ENCODE measurements at regions not wholly inside any gene's neighbourhood (a gene's known extent, or its start where the extent isn't known, plus 50 kb on each side); places are given as distances from the start of the nearest gene placed in this dataset. TPM values are rescaled to one million over a fixed set of nuclear protein-coding genes. Genes with fewer than 3 reads are reported as not detected.

DNA sequence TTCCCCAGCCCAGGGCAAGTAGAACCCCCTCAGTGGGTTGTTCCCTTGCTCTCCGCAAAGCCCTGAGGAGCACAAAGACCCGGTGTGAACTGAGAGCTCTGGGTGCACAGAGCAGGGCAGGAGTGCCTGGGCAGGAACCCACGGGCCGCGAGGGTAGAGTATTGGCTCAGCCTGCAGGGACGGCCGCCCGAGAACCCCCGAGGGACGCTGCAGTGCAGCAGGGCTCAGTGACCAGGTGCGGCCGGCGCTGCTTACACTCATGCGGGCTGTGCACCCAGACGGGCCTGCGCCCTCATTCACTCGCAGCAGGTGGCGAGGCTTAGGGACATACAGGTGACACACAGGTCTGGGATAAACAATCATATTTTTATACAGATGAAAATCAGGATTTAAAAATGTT lies 51.9 kb upstream of the PDE10A start:
- no peaks in the 10 kb centered on the region for H3K36me3 ChIP-seq (ENCODE audit: low read depth)
- no peaks in the 10 kb centered on the region for H3F3A ChIP-seq (ENCODE audit: insufficient read depth)
- WGBS, 2 experiments (ENCODE audit: low coverage in 1 of 2, low lambda C conversion rate in 2 of 2, missing lambda C conversion rate in 2 of 2) = 68 to 70% methylated on average over 17 to 18 of the region's 18 CpGs
- no peaks in the 10 kb centered on the region for H3K4me1 ChIP-seq (ENCODE audit: insufficient read depth)
- H3K27me3 ChIP-seq (replicated peaks; ENCODE audit: insufficient read depth) = no peaks in the 10 kb centered on the region
- in situ Hi-C loops (cut with MboI) = no loop called here
- H4K20me1 ChIP-seq (ENCODE audit: insufficient read depth) = no peaks in the 10 kb centered on the region
- H3K27ac ChIP-seq = no peak overlapping the region
- H3K9me2 ChIP-seq (ENCODE audit: insufficient read depth) = no peaks in the 10 kb centered on the region
- no peak overlapping the region for H3K4me3 ChIP-seq
- no peak overlapping the region for H2AFZ ChIP-seq
- no peak for TF ChIP-seq EZH2phosphoT487 (IDR thresholded peaks at IDR 0.05; ENCODE audit: insufficient read depth, low read depth)
- no peak for TF ChIP-seq EZH2 (IDR thresholded peaks at IDR 0.05; ENCODE audit: insufficient read depth, poor library complexity, severe bottlenecking)
- no peak overlapping the region for H3K4me2 ChIP-seq (ENCODE audit: unreplicated experiment)
- H3K9ac ChIP-seq = no peak overlapping the region
- H3K9me3 ChIP-seq (ENCODE audit: low read depth) = no peaks in the 10 kb centered on the region
- DNase-seq = no peak
- H3K79me2 ChIP-seq (ENCODE audit: insufficient read depth) = no peaks in the 10 kb centered on the region

GRCh38 chr6:165713845-165714466 lies 50.9 kb upstream of the PDE10A start:
- TF ChIP-seq EZH2phosphoT487 (IDR thresholded peaks at IDR 0.05; ENCODE audit: insufficient read depth, low read depth) (no peak), EZH2 (IDR thresholded peaks at IDR 0.05; ENCODE audit: insufficient read depth, poor library complexity, severe bottlenecking) (no peak)
- no peak overlapping the region for H3K4me3 ChIP-seq
- H3K4me2 ChIP-seq (ENCODE audit: unreplicated experiment) = no peak overlapping the region
- no peaks in the 10 kb centered on the region for H3F3A ChIP-seq (ENCODE audit: insufficient read depth)
- no peak for DNase-seq
- no peaks in the 10 kb centered on the region for H3K9me2 ChIP-seq (ENCODE audit: insufficient read depth)
- no peak overlapping the region for H2AFZ ChIP-seq
- no peaks in the 10 kb centered on the region for H3K9me3 ChIP-seq (ENCODE audit: low read depth)
- H3K9ac ChIP-seq = no peak overlapping the region
- no peaks in the 10 kb centered on the region for H4K20me1 ChIP-seq (ENCODE audit: insufficient read depth)
- H3K36me3 ChIP-seq (ENCODE audit: low read depth) = no peaks in the 10 kb centered on the region
- no peaks in the 10 kb centered on the region for H3K27me3 ChIP-seq (replicated peaks; ENCODE audit: insufficient read depth)
- 44 to 50% methylated on average over 11 to 12 of the region's 12 CpGs for WGBS, 2 experiments (ENCODE audit: low coverage in 1 of 2, low lambda C conversion rate in 2 of 2, missing lambda C conversion rate in 2 of 2)
- no peaks in the 10 kb centered on the region for H3K4me1 ChIP-seq (ENCODE audit: insufficient read depth)
- in situ Hi-C loops (cut with MboI) = no loop called here
- no peaks in the 10 kb centered on the region for H3K79me2 ChIP-seq (ENCODE audit: insufficient read depth)
- H3K27ac ChIP-seq = no peak overlapping the region

Small RNA genes lying in the stretch of these regions (small RNA-seq; reads per million reads assigned to genes)
- gene RNU6-730P (ENCODE audit: low read depth, low replicate concordance) = not detected
